Hematopoietic multipotent progenitor cell treated with erythropoietin and hydrocortisone succinate and interleukin-3 and kit ligand, for 8 days (in vitro differentiated cells): ENCODE measurements at regions not wholly inside any gene's neighbourhood (a gene's known extent, or its start where the extent isn't known, plus 50 kb on each side); places are given as distances from the start of the nearest gene placed in this dataset.

Source experiments
- DNase-seq: peaks from one replicate; pipeline ENCODE4 v3.0.0-alpha.2; 2015

GRCh38 chrX:71000139-71000538 is 68.0 kb downstream of the SNX12 start:
- peak; percentile 34 for DNase-seq

DNA sequence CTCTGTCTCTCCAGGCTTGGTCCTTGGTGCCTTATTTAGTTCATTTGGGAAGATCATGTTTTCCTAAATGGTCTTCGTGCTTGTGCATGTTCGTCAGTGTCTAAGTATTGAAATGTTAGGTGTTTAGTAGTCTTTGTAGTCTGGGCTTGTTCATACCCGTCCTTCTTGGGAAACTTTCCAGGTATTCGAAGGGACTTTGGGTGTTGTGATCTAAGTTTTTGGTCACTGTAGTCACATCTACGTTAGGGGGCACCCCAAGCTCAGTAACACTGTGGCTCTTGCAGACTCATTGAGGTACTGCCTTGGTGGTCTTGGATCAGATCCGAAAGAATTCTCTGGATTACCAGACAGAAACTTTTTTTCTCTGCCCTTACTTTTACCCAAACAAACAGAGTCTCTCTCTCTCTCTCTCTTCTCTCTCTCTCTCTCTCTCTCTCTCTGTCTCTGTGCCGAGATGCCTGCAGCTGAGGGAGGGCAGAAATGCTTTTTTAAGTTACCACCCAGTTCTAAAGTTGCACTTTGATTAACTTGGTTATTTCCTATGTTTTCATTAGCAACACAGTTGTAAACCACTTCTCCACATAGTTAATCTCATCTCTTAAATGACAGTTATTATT is 67.6 kb upstream of the SLC7A3 start:
- DNase-seq, result peak; percentile 62

DNA sequence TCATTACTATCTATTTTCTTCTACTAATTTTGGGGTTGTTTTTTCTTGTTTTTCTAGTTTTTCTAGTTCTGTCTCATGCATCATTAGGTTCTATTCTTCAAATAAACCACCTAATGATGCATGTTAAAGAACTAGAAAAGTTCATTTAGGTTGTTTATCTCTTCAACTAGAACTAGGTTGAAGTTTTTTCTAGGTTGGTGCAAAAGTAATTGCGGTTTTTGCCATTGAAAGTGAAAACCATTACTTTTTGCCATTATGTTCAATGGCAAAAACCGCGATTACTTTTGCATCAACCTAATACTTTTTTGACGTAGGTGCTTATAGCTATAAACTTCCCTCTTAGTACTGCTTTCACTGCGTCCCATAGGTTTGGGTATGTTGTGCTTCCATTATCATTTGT is 64.4 kb upstream of the SLC7A3 start:
- no peak for DNase-seq

GRCh38 chrX:70988425-70988824 is 57.5 kb upstream of the SLC7A3 start:
- no peak for DNase-seq
